Uterus (tissue), 3 donors: ENCODE measurements at regions not wholly inside any gene's neighbourhood (a gene's known extent, or its start where the extent isn't known, plus 50 kb on each side); places are given as distances from the start of the nearest gene placed in this dataset.

Experiments used
- DNase-seq, 2 donors: peaks; one replicate each; pipeline ENCODE4 v3.0.0-alpha.2; 2019 to 2020
- H3K27ac ChIP-seq, 2 donors: fragments of 200-600 bp; sonication (generic); 1 replicate in 1 of 2; 2 replicates in 1 of 2; pipeline ENCODE4 v1.5.1; 2016 to 2018
- H3K27me3 ChIP-seq, 2 donors: fragments of 200-600 bp; sonication (generic); one replicate each; pipeline ENCODE4 v1.5.1; 2018 to 2019; ENCODE audit warnings: control low read depth in 1 of 2
- H3K36me3 ChIP-seq, 2 donors: fragments of 200-600 bp; sonication (generic); one replicate each; pipeline ENCODE4 v1.5.1; 2019; ENCODE audit warnings: control low read depth in 1 of 2
- H3K4me1 ChIP-seq, 2 donors: fragments of 200-600 bp; sonication (generic); one replicate each; pipeline ENCODE4 v1.5.1; 2018 to 2019; ENCODE audit warnings: control low read depth in 1 of 2
- H3K4me3 ChIP-seq, 2 donors: fragments of 200-600 bp; sonication (generic); 1 replicate in 1 of 2; 2 replicates in 1 of 2; pipeline ENCODE4 v1.5.1; 2018 to 2019; ENCODE audit warnings: mild to moderate bottlenecking in 1 of 2
- H3K9me3 ChIP-seq, 2 donors: fragments of 200-600 bp; sonication (generic); one replicate each; pipeline ENCODE4 v1.5.1; 2019; ENCODE audit warnings: control low read depth in 1 of 2
- POLR2A ChIP-seq, 2 donors: fragments of 450-650 bp; IDR thresholded peaks; one replicate each; pipeline ENCODE4 v1.6.1; 2016; ENCODE audit warnings: antibody characterized with exemption in 2 of 2, mild to moderate bottlenecking in 1 of 2, moderate library complexity in 1 of 2
- intact Hi-C: fragments of 100-400 bp; cut with DNase I; formaldehyde crosslinking; loops from one replicate; pipeline ENCODE4 v1.15.1; 2023; ENCODE audit warnings: low total_unique reads
- TF ChIP-seq, protein P1 (sequence below), 4 experiments: fragments of 200-600 bp in 2 of 4; fragments of 450-650 bp in 2 of 4; sonication (generic) in 2 of 4; IDR thresholded peaks; one replicate each; pipeline ENCODE4 v1.5.1; 2016 to 2019; ENCODE audit warnings: antibody characterized with exemption in 4 of 4, mild to moderate bottlenecking in 2 of 4, moderate library complexity in 1 of 4
- donor health status: DM: yes; HTN: yes; CAD: no.

DNA sequence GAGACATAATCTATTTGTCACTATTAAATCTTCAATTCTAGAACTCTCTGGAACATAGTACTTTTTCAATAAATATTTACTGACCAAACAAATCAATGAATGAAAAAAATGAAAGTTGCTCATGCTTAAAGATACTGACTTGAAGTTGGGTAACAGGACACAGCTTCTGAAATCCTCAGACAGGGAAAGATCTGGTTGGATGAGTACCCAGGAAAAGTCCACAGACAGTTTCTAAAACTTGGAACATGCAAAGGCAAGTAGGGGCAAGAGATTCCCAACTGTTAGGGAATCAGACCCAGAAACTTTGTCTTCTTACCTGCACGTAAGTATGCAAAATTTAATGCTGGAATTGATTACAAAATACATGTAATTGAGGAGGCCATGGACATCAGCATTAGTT, 366.2 kb downstream of the ACTL7B start:
- Histone ChIP-seq H3K9me3 (no peaks in the 10 kb centered on the region), H3K36me3 (no peaks in the 10 kb centered on the region), H3K4me3 (no peak overlapping the region), H3K4me1 (no peaks in the 10 kb centered on the region), H3K27ac (no peak overlapping the region), H3K27me3 (no peaks in the 10 kb centered on the region)
- TF ChIP-seq POLR2A (IDR thresholded peaks at IDR 0.05) = no peak
- TF ChIP-seq, protein P1, sequence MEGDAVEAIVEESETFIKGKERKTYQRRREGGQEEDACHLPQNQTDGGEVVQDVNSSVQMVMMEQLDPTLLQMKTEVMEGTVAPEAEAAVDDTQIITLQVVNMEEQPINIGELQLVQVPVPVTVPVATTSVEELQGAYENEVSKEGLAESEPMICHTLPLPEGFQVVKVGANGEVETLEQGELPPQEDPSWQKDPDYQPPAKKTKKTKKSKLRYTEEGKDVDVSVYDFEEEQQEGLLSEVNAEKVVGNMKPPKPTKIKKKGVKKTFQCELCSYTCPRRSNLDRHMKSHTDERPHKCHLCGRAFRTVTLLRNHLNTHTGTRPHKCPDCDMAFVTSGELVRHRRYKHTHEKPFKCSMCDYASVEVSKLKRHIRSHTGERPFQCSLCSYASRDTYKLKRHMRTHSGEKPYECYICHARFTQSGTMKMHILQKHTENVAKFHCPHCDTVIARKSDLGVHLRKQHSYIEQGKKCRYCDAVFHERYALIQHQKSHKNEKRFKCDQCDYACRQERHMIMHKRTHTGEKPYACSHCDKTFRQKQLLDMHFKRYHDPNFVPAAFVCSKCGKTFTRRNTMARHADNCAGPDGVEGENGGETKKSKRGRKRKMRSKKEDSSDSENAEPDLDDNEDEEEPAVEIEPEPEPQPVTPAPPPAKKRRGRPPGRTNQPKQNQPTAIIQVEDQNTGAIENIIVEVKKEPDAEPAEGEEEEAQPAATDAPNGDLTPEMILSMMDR (IDR thresholded peaks at IDR 0.05) = no peak
- DNase-seq = no peak
- intact Hi-C loops = no loop called here

DNA sequence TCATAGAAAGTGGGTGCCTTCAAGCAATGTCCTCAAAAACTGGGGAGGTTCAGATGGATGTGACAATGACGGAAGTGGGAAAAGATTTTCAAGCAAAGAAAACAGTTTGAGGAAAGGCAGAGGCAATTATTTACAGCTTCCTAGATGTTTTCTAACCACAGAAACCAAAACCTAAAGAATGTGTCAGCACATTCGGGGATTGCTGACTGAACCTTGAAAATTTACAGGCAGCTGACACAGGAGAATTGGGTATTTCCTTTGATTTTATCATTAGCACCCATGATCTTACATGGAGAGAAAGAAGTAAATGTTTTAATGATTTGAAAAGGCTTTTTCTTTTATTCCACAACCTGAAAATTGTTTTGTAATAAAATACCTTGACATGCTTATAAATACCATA, 369.0 kb downstream of the ACTL7B start:
- Histone ChIP-seq H3K4me3 (no peak overlapping the region), H3K4me1 (no peaks in the 10 kb centered on the region), H3K27ac (no peak overlapping the region), H3K36me3 (no peaks in the 10 kb centered on the region), H3K27me3 (no peaks in the 10 kb centered on the region), H3K9me3 (no peaks in the 10 kb centered on the region)
- DNase-seq = no peak
- intact Hi-C loops = no loop called here
- no peak for TF ChIP-seq POLR2A (IDR thresholded peaks at IDR 0.05)
- TF ChIP-seq, protein P1 (IDR thresholded peaks at IDR 0.05) = no peak

DNA sequence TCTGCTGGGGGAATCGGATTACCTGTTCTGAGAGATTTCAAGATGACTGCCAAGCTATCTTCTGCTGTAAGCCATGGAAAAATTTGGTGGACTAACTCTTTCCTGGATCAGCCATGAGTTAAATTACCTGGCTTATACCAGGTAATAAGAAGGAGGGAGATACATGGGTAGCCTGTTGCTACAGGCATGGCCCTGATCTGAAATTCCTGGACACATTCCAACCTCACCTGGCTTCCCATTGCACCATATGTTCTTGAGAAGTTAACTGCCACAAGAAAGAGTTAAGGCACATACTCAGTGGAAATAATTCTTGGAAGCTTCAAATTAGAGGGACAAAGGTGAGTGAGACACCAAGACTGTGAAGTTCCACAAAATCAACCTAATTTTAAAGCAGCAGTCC, 371.3 kb downstream of the ACTL7B start:
- Histone ChIP-seq H3K4me3 (no peak overlapping the region), H3K9me3 (no peaks in the 10 kb centered on the region), H3K27ac (no peak overlapping the region), H3K36me3 (no peaks in the 10 kb centered on the region), H3K27me3 (no peaks in the 10 kb centered on the region), H3K4me1 (no peaks in the 10 kb centered on the region)
- no peak for TF ChIP-seq POLR2A (IDR thresholded peaks at IDR 0.05)
- TF ChIP-seq, protein P1 (IDR thresholded peaks at IDR 0.05) = no peak
- no peak for DNase-seq
- intact Hi-C loops = no loop called here

DNA sequence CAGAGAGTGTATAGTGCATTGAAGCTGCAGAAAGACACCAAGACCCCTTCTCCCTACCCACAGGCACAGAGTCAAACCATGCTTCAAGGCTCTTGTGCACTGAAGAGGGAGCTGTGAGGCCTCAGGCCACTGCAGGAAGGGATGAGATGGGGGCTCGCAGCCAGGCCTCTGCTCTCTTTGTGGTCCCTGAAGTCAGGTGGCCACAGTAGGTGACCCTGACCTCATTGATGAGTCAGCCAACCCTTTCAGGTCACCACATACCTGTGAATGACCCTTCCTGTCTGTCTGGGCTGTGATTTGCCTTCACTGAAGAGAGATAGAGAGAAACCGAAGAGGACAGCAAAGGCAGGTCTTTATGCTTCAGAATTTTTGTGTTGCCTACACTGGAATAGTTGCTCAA, 372.1 kb downstream of the ACTL7B start:
- no peaks in the 10 kb centered on the region for H3K27me3 ChIP-seq

DNA sequence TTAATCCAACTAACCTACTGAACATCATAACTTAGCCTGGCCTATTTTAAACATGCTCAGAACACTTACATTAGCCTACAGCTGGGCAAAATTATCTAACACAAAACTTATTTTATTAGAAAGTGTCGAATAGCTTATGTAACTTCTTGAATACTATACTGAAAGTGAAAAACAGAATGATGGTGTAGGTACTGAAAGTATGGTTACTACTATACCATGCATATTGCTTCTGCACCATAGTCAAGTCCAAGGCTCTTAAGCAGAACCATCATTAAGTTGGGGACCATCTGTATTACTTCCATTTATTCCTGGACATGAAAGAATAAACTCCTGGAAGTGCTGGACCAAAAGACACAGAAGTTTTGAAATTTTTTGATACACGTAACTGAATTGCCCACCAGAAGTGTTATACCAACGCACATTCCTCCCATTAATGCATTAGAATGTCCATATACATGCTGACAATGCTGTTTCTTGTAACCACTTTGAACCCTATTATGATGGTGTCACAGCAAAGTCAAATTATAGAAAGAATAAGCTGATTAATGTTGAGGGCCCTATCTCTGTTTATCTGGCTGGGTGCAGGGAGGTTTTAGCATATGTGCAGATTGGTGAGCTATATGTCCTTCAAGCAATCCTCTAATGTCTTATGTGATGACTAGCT, 375.7 kb downstream of the ACTL7B start:
- TF ChIP-seq, protein P1 (IDR thresholded peaks at IDR 0.05) = no peak
- TF ChIP-seq POLR2A (IDR thresholded peaks at IDR 0.05) = no peak
- no peak overlapping the region for H3K27ac ChIP-seq
- intact Hi-C loops = no loop called here

More for the DNA sequence above, 372.1 kb downstream of the ACTL7B start:
- H3K4me1 ChIP-seq = no peaks in the 10 kb centered on the region
- no peaks in the 10 kb centered on the region for H3K9me3 ChIP-seq
- TF ChIP-seq, protein P1 (IDR thresholded peaks at IDR 0.05) = no peak
- no peak for TF ChIP-seq POLR2A (IDR thresholded peaks at IDR 0.05)
- no peaks in the 10 kb centered on the region for H3K36me3 ChIP-seq
- H3K27ac ChIP-seq = no peak overlapping the region
- intact Hi-C loops = no loop called here
- DNase-seq = no peak
- no peak overlapping the region for H3K4me3 ChIP-seq

More for the DNA sequence above, 375.7 kb downstream of the ACTL7B start:
- Histone ChIP-seq H3K27me3 (no peaks in the 10 kb centered on the region), H3K36me3 (no peaks in the 10 kb centered on the region), H3K4me1 (no peaks in the 10 kb centered on the region), H3K4me3 (no peak overlapping the region), H3K9me3 (no peaks in the 10 kb centered on the region)
- DNase-seq = no peak
